NCI-H146 treated with DMSO at 0.1 percent for 48 hours (cell line): ENCODE measurements at regions not wholly inside any gene's neighbourhood (a gene's known extent, or its start where the extent isn't known, plus 50 kb on each side); places are given as distances from the start of the nearest gene placed in this dataset.

Source experiments
- DNase-seq: peaks from one replicate; lab custom pipeline; 2025; ENCODE audit not compliant: unreplicated experiment; lab: John Stamatoyannopoulos, UW

GRCh38 chr17:79233916-79234551 is 159.4 kb downstream of the ENGASE start:
- DNase-seq: no peak

- no peak for DNase-seq
Observed at GRCh38 chr17:79232957-79233356, 158.3 kb downstream of the ENGASE start.

GRCh38 chr17:79231766-79232287 is 157.2 kb downstream of the ENGASE start:
- DNase-seq: no peak

- DNase-seq: no peak
Observed at GRCh38 chr17:79230576-79230975, 156.0 kb downstream of the ENGASE start.

GRCh38 chr17:79226037-79226436 is 151.4 kb downstream of the ENGASE start:
- DNase-seq: no peak

- no peak for DNase-seq
Observed at GRCh38 chr17:79224903-79225302, 150.3 kb downstream of the ENGASE start.

GRCh38 chr17:79224476-79224875 is 149.9 kb downstream of the ENGASE start:
- no peak for DNase-seq

- no peak for DNase-seq
Observed at GRCh38 chr17:79223953-79224352, 149.3 kb downstream of the ENGASE start.

GRCh38 chr17:79223471-79223870 is 148.8 kb downstream of the ENGASE start:
- DNase-seq: no peak

GRCh38 chr17:79221597-79221996 is 147.0 kb downstream of the ENGASE start:
- DNase-seq: no peak

GRCh38 chr17:79220713-79221291 is 146.2 kb downstream of the ENGASE start:
- no peak for DNase-seq

GRCh38 chr17:79220201-79220712 is 145.6 kb downstream of the ENGASE start:
- DNase-seq: no peak

- DNase-seq: no peak
Observed at GRCh38 chr17:79219208-79219935, 144.7 kb downstream of the ENGASE start.

- DNase-seq: no peak
Observed at GRCh38 chr17:79218825-79219200, 144.2 kb downstream of the ENGASE start.

- no peak for DNase-seq
Observed at GRCh38 chr17:79218175-79218824, 143.7 kb downstream of the ENGASE start.

GRCh38 chr17:79217473-79218135 is 143.0 kb downstream of the ENGASE start:
- DNase-seq: no peak

- DNase-seq: no peak
Observed at GRCh38 chr17:79216826-79217225, 142.2 kb downstream of the ENGASE start.

- DNase-seq: no peak
Observed at GRCh38 chr17:79216391-79216790, 141.8 kb downstream of the ENGASE start.

- DNase-seq: no peak
Observed at GRCh38 chr17:79215631-79216030, 141.0 kb downstream of the ENGASE start.

- no peak for DNase-seq
Observed at GRCh38 chr17:79214940-79215604, 140.4 kb downstream of the ENGASE start.
